Peyer's patch (tissue), 4 donors: ENCODE measurements at regions not wholly inside any gene's neighbourhood (a gene's known extent, or its start where the extent isn't known, plus 50 kb on each side); places are given as distances from the start of the nearest gene placed in this dataset.

ENCODE experiments used
- DNase-seq, 3 donors: peaks; one replicate each; pipeline ENCODE4 v3.0.0-alpha.2; 2017 to 2019
- H3K27ac ChIP-seq, 4 donors: fragments of 200-600 bp; sonication (generic); one replicate each; pipeline ENCODE4 v1.5.1; 2016 to 2019
- H3K27me3 ChIP-seq, 2 donors: fragments of 200-600 bp; sonication (generic); one replicate each; pipeline ENCODE4 v1.5.1; 2019
- H3K36me3 ChIP-seq, 3 donors: fragments of 200-600 bp; sonication (generic); one replicate each; pipeline ENCODE4 v1.5.1; 2016 to 2019
- H3K4me1 ChIP-seq, 4 donors: fragments of 200-600 bp; sonication (generic); one replicate each; pipeline ENCODE4 v1.5.1; 2016 to 2019
- H3K4me3 ChIP-seq, 4 donors: fragments of 200-600 bp; sonication (generic); 1 replicate in 3 of 4; 2 replicates in 1 of 4; pipeline ENCODE4 v1.5.1; 2016 to 2019; ENCODE audit warnings: mild to moderate bottlenecking in 1 of 4
- H3K9me3 ChIP-seq, 4 donors: fragments of 200-600 bp; sonication (generic); one replicate each; pipeline ENCODE4 v1.5.1; 2016 to 2019; ENCODE audit warnings: mild to moderate bottlenecking in 1 of 4
- POLR2A ChIP-seq, 2 donors: fragments of 450-650 bp; IDR thresholded peaks; one replicate each; pipeline ENCODE4 v1.5.1; 2017; ENCODE audit warnings: antibody characterized with exemption in 2 of 2, mild to moderate bottlenecking in 2 of 2, moderate library complexity in 2 of 2
- TF ChIP-seq, protein P1 (sequence below), 6 experiments: fragments of 450-650 bp in 4 of 6; fragments of 200-600 bp in 2 of 6; sonication (generic) in 1 of 6; IDR thresholded peaks; one replicate each; pipeline ENCODE4 v1.5.1; 2017 to 2019; ENCODE audit warnings: antibody characterized with exemption in 6 of 6, mild to moderate bottlenecking in 3 of 6, moderate library complexity in 1 of 6

DNA sequence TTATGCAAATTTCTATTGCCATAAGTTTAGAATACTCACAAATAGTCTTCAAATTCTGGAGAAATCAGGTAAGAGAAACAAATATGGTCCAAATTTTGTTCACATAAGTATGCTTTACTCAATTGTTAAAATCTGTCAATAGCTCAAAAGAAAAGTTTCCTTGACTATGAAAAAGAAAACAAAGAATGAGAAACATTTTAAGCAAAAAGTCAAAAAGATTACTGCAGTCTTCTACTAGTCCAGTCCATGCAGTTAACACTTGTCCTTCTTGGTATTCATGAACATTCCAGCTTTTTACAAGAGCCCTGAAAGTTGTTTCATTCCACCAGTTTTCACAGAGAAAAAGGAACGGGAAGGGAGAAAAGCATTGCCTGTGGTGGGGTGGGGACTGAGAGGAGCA, 54.7 kb upstream of the ZXDA start:
- H3K9me3 ChIP-seq: no peaks in the 10 kb centered on the region

More for the DNA sequence above, 54.7 kb upstream of the ZXDA start:
- no peak overlapping the region for H3K4me3 ChIP-seq
- DNase-seq: no peak
- no peaks in the 10 kb centered on the region for H3K4me1 ChIP-seq
- H3K27me3 ChIP-seq: no peaks in the 10 kb centered on the region
- H3K27ac ChIP-seq: no peak overlapping the region
- TF ChIP-seq, protein P1, sequence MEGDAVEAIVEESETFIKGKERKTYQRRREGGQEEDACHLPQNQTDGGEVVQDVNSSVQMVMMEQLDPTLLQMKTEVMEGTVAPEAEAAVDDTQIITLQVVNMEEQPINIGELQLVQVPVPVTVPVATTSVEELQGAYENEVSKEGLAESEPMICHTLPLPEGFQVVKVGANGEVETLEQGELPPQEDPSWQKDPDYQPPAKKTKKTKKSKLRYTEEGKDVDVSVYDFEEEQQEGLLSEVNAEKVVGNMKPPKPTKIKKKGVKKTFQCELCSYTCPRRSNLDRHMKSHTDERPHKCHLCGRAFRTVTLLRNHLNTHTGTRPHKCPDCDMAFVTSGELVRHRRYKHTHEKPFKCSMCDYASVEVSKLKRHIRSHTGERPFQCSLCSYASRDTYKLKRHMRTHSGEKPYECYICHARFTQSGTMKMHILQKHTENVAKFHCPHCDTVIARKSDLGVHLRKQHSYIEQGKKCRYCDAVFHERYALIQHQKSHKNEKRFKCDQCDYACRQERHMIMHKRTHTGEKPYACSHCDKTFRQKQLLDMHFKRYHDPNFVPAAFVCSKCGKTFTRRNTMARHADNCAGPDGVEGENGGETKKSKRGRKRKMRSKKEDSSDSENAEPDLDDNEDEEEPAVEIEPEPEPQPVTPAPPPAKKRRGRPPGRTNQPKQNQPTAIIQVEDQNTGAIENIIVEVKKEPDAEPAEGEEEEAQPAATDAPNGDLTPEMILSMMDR (IDR thresholded peaks at IDR 0.05): no peak
- no peak for TF ChIP-seq POLR2A (IDR thresholded peaks at IDR 0.05)
- no peaks in the 10 kb centered on the region for H3K36me3 ChIP-seq
